Activated naive CD8-positive, alpha-beta T cell treated with anti-CD3 and anti-CD28 coated beads, Interleukin-2, amount 10 ng/mL, durations not matched to agents 7 days and 5 days (primary cell): ENCODE measurements at regions not wholly inside any gene's neighbourhood (a gene's known extent, or its start where the extent isn't known, plus 50 kb on each side); places are given as distances from the start of the nearest gene placed in this dataset.

Source experiments
- ATAC-seq: fragments of 150-1000 bp; cut with Tn5 transposase; one replicate; pipeline ENCODE4 v1.10.0; 2021; ENCODE audit warnings: low read depth, moderate library complexity
- POLR2A ChIA-PET: fragments of 350-600 bp; sonication (Branson Sonifier 250); formaldehyde crosslinking; loops from one replicate; lab custom pipeline; 2021; ENCODE audit warnings: antibody characterized with exemption; lab: Charles Lee
- DNase-seq: peaks from one replicate; pipeline ENCODE4 v3.0.0; 2021
- H3K27ac Mint-ChIP-seq: one replicate; pipeline ENCODE4 v1.8.0; 2022; ENCODE audit warnings: mild to moderate bottlenecking, mixed read lengths
- H3K27me3 Mint-ChIP-seq: one replicate; pipeline ENCODE4 v1.8.0; 2022; ENCODE audit warnings: mild to moderate bottlenecking, moderate library complexity, mixed read lengths
- H3K36me3 Mint-ChIP-seq: one replicate; pipeline ENCODE4 v1.8.0; 2021; ENCODE audit warnings: mild to moderate bottlenecking, mixed read lengths
- H3K4me1 Mint-ChIP-seq: one replicate; pipeline ENCODE4 v1.8.0; 2021; ENCODE audit warnings: mixed read lengths
- H3K4me3 Mint-ChIP-seq: one replicate; pipeline ENCODE4 v1.8.0; 2022; ENCODE audit warnings: mild to moderate bottlenecking, moderate library complexity, mixed read lengths
- H3K9me3 Mint-ChIP-seq: one replicate; pipeline ENCODE4 v1.8.0; 2021; ENCODE audit warnings: mixed read lengths

DNA sequence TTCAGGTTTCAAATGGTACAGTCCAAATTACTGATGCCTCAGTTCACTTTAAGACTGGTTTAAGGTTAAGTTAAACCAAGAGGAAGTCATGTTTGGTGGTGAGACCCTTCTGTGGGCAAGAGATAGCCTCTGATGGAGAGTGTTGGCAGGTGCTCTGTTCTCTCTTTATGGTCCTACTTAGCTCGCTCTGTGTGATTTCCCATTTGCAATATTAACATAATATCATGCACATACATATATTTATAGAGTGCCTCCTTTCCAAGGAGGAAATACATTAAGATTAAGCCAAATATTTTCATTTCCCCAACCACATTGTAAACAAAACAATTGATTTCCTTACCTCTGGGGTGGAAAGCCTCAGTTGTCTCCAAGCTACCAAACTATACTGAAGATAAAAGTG is 222.4 kb downstream of the PIK3C3 start:
- Mint-ChIP-seq H3K9me3 (no peaks in the 10 kb centered on the region), H3K4me3 (no peak overlapping the region), H3K27ac (no peak overlapping the region), H3K4me1 (no peaks in the 10 kb centered on the region), H3K27me3 (peaks cover 2% of the 10 kb centered on the region), H3K36me3 (no peaks in the 10 kb centered on the region)
- ATAC-seq (no peak), DNase-seq (no peak)
- POLR2A ChIA-PET = no interaction called here

GRCh38 chr18:42178376-42179080 is 223.5 kb downstream of the PIK3C3 start:
- H3K36me3 Mint-ChIP-seq = no peaks in the 10 kb centered on the region
- peaks cover 2% of the 10 kb centered on the region for H3K27me3 Mint-ChIP-seq
- POLR2A ChIA-PET = no interaction called here
- no peaks in the 10 kb centered on the region for H3K9me3 Mint-ChIP-seq
- ATAC-seq (no peak), DNase-seq (no peak)
- H3K4me3 Mint-ChIP-seq = no peak overlapping the region
- H3K4me1 Mint-ChIP-seq = no peaks in the 10 kb centered on the region
- no peak overlapping the region for H3K27ac Mint-ChIP-seq

DNA sequence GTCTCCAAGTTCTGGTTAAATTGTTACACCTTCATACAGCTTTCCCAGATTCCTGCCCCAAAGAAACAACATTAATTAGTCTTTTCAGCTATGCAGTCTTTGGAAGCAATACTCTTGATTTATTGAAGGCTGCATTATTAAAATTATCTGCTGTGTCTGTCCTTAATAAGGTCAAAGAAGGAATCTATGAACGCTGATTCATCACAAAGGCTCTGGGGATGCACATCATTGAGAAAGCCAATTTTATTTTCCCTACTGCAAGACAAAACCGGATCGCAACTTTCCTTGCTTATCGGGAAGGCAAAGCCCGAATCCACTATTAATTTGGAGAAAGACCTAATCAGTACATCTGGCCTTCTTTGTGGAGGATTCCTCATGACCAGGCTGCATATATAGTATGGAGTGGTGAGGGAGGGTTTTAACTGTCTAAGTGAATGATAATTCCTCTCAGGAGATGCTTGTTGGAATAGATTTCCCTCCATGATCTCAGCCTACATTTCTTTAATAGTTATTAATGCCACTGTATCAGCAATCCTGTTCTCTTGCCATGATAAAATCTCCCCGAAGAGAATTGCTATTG is 224.6 kb downstream of the PIK3C3 start:
- Mint-ChIP-seq H3K27me3 (no peaks in the 10 kb centered on the region), H3K36me3 (no peaks in the 10 kb centered on the region), H3K9me3 (no peaks in the 10 kb centered on the region), H3K4me1 (no peaks in the 10 kb centered on the region), H3K27ac (no peak overlapping the region), H3K4me3 (no peak overlapping the region)
- no peak for DNase-seq
- POLR2A ChIA-PET = no interaction called here
- ATAC-seq = no peak

DNA sequence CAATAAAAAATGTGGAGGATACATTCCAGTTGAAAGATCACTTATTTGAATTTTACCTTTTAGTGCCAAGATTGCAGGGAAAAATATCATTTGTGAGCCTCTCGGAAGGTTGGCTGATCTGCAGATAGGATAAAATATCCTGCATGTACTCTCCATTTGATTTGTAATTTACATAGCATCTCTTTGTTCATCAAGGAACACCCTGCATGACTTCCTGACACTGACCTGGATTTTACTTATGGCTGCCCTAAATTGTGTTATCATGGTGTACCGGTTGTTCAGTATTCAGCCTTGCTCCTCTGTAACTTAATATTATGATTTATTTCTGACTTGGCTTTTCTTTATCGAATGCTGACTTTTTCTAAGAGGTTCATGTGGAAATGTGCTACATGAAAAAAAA is 226.4 kb downstream of the PIK3C3 start:
- DNase-seq = no peak
- no peaks in the 10 kb centered on the region for H3K36me3 Mint-ChIP-seq
- H3K27me3 Mint-ChIP-seq = no peaks in the 10 kb centered on the region
- H3K4me3 Mint-ChIP-seq = no peak overlapping the region
- no peaks in the 10 kb centered on the region for H3K9me3 Mint-ChIP-seq
- POLR2A ChIA-PET = no interaction called here
- H3K27ac Mint-ChIP-seq = no peak overlapping the region
- no peak for ATAC-seq
- H3K4me1 Mint-ChIP-seq = no peaks in the 10 kb centered on the region

DNA sequence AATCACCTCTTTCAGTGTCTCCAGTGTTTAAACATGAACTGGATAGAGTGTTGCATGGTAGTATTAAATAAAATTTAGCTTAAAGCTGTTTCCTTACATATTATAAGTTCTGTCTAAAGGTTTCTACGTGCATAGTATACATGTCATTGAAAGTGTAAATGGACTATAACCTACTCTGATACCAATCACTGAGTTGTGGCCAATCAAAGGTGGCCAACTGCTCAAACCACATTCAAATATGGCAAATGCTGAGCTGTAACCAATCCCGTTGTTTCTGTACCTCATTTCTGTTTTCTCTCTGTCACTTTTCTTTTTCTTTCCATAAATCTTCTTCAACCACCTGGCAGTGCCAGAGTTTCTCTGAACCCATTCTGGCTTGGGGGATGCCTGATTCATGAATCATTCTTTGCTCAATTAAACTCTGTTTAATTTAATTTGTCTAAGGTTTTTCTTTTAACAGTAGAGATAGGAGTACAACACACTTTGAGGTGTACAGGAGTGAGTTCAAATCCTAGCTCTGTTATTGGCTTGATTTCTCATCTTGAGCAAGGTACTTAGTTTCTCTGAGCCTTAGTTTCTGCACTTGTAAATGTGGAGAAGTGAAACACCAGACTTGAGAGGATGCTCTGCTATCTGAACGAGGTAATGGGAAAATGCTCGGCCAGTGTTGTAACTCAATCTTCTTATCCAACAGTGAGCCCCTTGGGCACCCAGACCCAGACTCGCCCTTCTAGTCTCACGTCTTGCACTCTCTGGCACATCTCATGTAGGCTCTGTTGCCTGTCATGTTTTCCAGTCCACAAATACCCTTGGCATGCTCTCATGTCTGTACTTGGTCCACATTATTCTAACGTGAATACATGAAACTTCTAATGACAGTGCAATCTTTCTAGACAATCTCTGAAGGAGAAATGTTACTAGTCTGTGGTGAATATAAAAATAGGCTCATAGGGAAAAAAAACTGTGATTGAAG is 228.0 kb downstream of the PIK3C3 start:
- Mint-ChIP-seq H3K9me3 (no peaks in the 10 kb centered on the region), H3K36me3 (no peaks in the 10 kb centered on the region), H3K4me1 (no peaks in the 10 kb centered on the region), H3K4me3 (no peak overlapping the region), H3K27ac (no peak overlapping the region), H3K27me3 (peaks cover 2% of the 10 kb centered on the region)
- POLR2A ChIA-PET = no interaction called here
- DNase-seq (no peak), ATAC-seq (no peak)

DNA sequence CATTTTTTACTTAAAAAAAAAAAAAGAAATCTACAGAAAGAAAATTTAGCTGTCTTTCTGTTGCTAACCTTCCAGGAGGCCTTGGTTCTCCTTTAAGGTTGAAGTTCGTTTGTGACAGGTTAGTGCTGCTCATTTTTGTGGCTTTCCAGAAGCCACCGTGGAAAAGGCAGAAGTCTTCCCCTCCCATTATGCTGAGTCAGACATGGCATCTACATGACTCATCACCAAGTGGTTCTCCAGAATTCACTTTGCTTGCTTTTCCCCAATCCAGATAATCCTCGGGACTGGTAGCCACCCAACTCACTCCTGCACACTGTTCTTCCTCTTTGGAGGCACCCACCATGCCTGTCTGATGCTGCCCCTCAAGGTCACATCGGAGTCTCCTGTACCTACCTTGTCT is 228.7 kb downstream of the PIK3C3 start:
- no peak for DNase-seq
- H3K36me3 Mint-ChIP-seq = no peaks in the 10 kb centered on the region
- ATAC-seq = no peak
- peaks cover 2% of the 10 kb centered on the region for H3K27me3 Mint-ChIP-seq
- no peak overlapping the region for H3K4me3 Mint-ChIP-seq
- POLR2A ChIA-PET = no interaction called here
- H3K27ac Mint-ChIP-seq = no peak overlapping the region
- no peaks in the 10 kb centered on the region for H3K9me3 Mint-ChIP-seq
- no peaks in the 10 kb centered on the region for H3K4me1 Mint-ChIP-seq

GRCh38 chr18:42184685-42185477 is 229.8 kb downstream of the PIK3C3 start:
- POLR2A ChIA-PET = no interaction called here
- no peak overlapping the region for H3K27ac Mint-ChIP-seq
- no peak overlapping the region for H3K4me3 Mint-ChIP-seq
- peaks cover 2% of the 10 kb centered on the region for H3K27me3 Mint-ChIP-seq
- DNase-seq = no peak
- no peaks in the 10 kb centered on the region for H3K36me3 Mint-ChIP-seq
- H3K9me3 Mint-ChIP-seq = no peaks in the 10 kb centered on the region
- ATAC-seq = no peak
- no peaks in the 10 kb centered on the region for H3K4me1 Mint-ChIP-seq

DNA sequence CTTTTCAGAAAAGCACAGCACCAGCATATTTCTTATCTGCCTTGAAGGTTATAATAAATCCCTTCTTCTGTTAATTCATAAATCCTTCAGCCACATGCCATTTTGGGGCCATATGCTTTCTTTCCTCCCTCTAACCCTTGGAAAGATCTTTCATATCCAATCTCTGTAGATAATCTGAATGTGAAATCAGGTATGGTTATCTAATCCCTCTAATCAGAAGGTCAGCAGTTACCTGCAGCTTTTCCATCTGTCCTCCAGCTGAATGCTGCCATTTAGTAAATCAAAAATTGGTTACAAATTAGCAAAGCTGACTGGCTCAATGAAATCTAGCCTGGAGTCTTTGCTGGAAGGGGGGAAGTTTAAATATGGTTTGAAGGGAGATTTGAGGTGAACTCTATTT is 230.5 kb downstream of the PIK3C3 start:
- POLR2A ChIA-PET = no interaction called here
- ATAC-seq = no peak

DNA sequence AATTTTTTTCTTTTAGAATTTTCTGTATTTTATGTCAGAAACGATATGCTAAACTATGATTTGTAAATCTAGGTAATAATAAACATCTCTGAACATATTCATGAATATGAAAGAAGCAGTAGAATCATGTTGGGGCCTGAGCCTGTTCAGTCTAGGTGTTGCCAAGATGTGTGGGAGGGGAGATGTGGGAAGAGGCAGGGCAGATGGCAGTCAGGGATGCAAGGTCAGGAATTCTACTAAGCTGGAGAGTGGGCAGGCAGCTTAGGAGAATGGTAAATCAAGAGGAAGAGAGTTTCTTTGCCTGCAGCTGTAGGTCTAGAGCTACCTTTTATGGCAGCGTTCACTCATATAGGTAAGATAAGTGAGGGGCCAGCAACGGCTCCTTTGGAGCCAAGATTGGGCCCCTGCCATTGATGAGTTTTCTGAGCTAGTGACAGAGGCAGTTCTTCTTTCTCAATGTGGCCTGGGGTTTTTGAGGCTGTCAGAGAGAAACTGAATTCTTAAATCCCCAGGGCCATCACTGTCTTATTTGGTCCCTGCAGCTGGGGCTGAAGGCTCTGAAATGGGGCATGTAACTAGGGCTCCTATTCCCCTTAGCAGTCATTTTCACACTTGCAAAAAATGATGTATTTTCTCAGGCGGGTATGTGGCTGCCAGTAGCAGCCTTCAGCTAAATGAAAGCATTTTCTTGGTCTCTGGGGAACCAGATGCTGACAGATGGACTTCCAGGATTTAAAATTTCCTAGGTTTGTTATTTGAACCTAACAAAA is 232.8 kb downstream of the PIK3C3 start:
- H3K4me1 Mint-ChIP-seq = no peaks in the 10 kb centered on the region
- H3K9me3 Mint-ChIP-seq = no peaks in the 10 kb centered on the region
- DNase-seq = no peak
- no peak overlapping the region for H3K4me3 Mint-ChIP-seq
- H3K27me3 Mint-ChIP-seq = peaks cover 2% of the 10 kb centered on the region
- POLR2A ChIA-PET = no interaction called here
- H3K36me3 Mint-ChIP-seq = no peaks in the 10 kb centered on the region
- no peak overlapping the region for H3K27ac Mint-ChIP-seq
- ATAC-seq = no peak

More for the DNA sequence above, 230.5 kb downstream of the PIK3C3 start:
- Mint-ChIP-seq H3K9me3 (no peaks in the 10 kb centered on the region), H3K4me1 (no peaks in the 10 kb centered on the region), H3K4me3 (no peak overlapping the region), H3K27ac (no peak overlapping the region), H3K27me3 (peaks cover 2% of the 10 kb centered on the region), H3K36me3 (no peaks in the 10 kb centered on the region)
- no peak for DNase-seq

GRCh38 chr18:42190643-42191042 is 235.6 kb downstream of the PIK3C3 start:
- Mint-ChIP-seq H3K27me3 (peaks cover 2% of the 10 kb centered on the region), H3K27ac (no peak overlapping the region), H3K36me3 (no peaks in the 10 kb centered on the region), H3K4me1 (no peaks in the 10 kb centered on the region), H3K9me3 (no peaks in the 10 kb centered on the region), H3K4me3 (no peak overlapping the region)
- ATAC-seq (no peak), DNase-seq (no peak)
- POLR2A ChIA-PET = no interaction called here

- DNase-seq (no peak), ATAC-seq (no peak)
- H3K27me3 Mint-ChIP-seq = peaks cover under 1% of the 10 kb centered on the region
- no peaks in the 10 kb centered on the region for H3K4me1 Mint-ChIP-seq
- H3K4me3 Mint-ChIP-seq = no peak overlapping the region
- POLR2A ChIA-PET = no interaction called here
- H3K36me3 Mint-ChIP-seq = no peaks in the 10 kb centered on the region
- H3K9me3 Mint-ChIP-seq = no peaks in the 10 kb centered on the region
- H3K27ac Mint-ChIP-seq = no peak overlapping the region
These were observed 237.5 kb downstream of the PIK3C3 start for GRCh38 chr18:42192251-42193248.

DNA sequence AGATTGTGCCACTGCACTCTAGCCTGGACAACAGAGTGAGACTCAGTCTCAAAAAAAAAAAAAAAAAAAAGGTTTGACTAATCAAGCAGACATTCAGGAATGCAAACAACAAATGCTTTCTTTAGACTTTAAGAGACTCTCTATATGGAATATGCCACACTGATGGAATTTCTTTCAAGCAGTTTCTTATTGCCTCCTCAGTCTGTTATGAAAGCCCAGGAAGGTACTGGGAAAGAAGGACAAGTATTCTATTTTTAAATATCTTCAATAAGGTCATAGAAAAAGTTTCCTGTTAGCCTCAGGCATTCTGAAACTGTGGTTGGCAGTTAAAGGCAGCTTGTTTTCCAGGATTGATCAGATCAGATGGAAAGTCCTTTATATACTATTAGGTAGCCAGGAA is 241.6 kb downstream of the PIK3C3 start:
- POLR2A ChIA-PET = no interaction called here
- H3K4me3 Mint-ChIP-seq = no peak overlapping the region
- DNase-seq (no peak), ATAC-seq (no peak)
- no peak overlapping the region for H3K27ac Mint-ChIP-seq
- H3K36me3 Mint-ChIP-seq = no peaks in the 10 kb centered on the region
- H3K4me1 Mint-ChIP-seq = no peaks in the 10 kb centered on the region
- H3K27me3 Mint-ChIP-seq = no peaks in the 10 kb centered on the region
- H3K9me3 Mint-ChIP-seq = no peaks in the 10 kb centered on the region
